GM18907 (cell line): ENCODE measurements at regions not wholly inside any gene's neighbourhood (a gene's known extent, or its start where the extent isn't known, plus 50 kb on each side); places are given as distances from the start of the nearest gene placed in this dataset.
"Not testable (repeated sequence)": the region's sequence is repeated elsewhere in the genome, so short reads cannot be mapped to it uniquely, and the experiment has no call there.

Experiments
- ATAC-seq: cut with Tn5 transposase; IDR thresholded peaks from one replicate; pipeline ENCODE4 v1.9.1; 2021; ENCODE audit warnings: mild to moderate bottlenecking, moderate library complexity; ENCODE audit not compliant: unreplicated experiment

GRCh38 chr15:20309966-20310365, 231.6 kb downstream of the GOLGA6L6 start:
- ATAC-seq: not testable (repeated sequence)

GRCh38 chr15:20309395-20309794, 232.2 kb downstream of the GOLGA6L6 start:
- ATAC-seq: not testable (repeated sequence)

- not testable (repeated sequence) for ATAC-seq
Measured at GRCh38 chr15:20308027-20308690, 233.4 kb downstream of the GOLGA6L6 start.

- not testable (repeated sequence) for ATAC-seq
Measured at GRCh38 chr15:20307137-20307536, 234.5 kb downstream of the GOLGA6L6 start.

GRCh38 chr15:20306497-20307106, 235.0 kb downstream of the GOLGA6L6 start:
- ATAC-seq: not testable (repeated sequence)

GRCh38 chr15:20305912-20306311, 235.7 kb downstream of the GOLGA6L6 start:
- ATAC-seq: not testable (repeated sequence)

- not testable (repeated sequence) for ATAC-seq
Measured at GRCh38 chr15:20305015-20305465, 236.6 kb downstream of the GOLGA6L6 start.

- ATAC-seq: not testable (repeated sequence)
Measured at GRCh38 chr15:20304282-20305014, 237.2 kb downstream of the GOLGA6L6 start.

- ATAC-seq: not testable (repeated sequence)
Measured at GRCh38 chr15:20303248-20304171, 238.1 kb downstream of the GOLGA6L6 start.

- ATAC-seq: not testable (repeated sequence)
Measured at GRCh38 chr15:20302141-20303069, 239.2 kb downstream of the GOLGA6L6 start.

GRCh38 chr15:20301471-20302081, 240.0 kb downstream of the GOLGA6L6 start:
- not testable (repeated sequence) for ATAC-seq

- not testable (repeated sequence) for ATAC-seq
Measured at GRCh38 chr15:20301041-20301390, 240.6 kb downstream of the GOLGA6L6 start.

- not testable (repeated sequence) for ATAC-seq
Measured at GRCh38 chr15:20300351-20301040, 241.1 kb downstream of the GOLGA6L6 start.

GRCh38 chr15:20297603-20298123, 243.9 kb downstream of the GOLGA6L6 start:
- ATAC-seq: not testable (repeated sequence)

GRCh38 chr15:20296261-20296660, 245.3 kb downstream of the GOLGA6L6 start:
- not testable (repeated sequence) for ATAC-seq

- ATAC-seq: no peak
Measured at GRCh38 chr15:20295238-20295811, 246.3 kb downstream of the GOLGA6L6 start.

GRCh38 chr15:20294651-20295237, 246.9 kb downstream of the GOLGA6L6 start:
- no peak for ATAC-seq
